ENCODE measurements at regions not wholly inside any gene's neighbourhood (a gene's known extent, or its start where the extent isn't known, plus 50 kb on each side); places are given as distances from the start of the nearest gene placed in this dataset.

DNA sequence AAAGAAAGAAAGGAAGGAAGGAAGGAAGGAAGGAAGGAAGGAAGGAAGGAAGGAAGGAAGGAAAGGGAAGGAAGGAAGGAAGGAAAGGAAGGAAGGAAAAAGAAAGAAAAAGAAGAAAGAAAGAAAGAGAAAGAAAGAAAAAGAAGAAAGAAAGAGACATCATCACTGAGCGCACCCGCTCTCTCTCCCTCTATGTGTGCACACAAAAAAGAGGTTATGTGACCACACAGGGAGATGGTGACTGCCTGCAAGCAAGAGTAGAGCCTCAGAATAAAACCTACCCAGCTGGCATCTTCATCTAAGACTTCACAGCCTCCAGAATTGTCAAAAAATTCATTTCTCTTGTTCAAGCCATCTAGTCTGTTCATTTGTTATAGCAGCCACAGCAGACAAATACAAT is 1307.4 kb upstream of the ACVR2A start:
- Histone ChIP-seq H3K27me3 (ENCODE audit: control insufficient read depth, insufficient read depth, low read length) (no peaks in the 10 kb centered on the region), H3K9me3 (ENCODE audit: control insufficient read depth in 2 of 3, insufficient read depth in 1 of 3, low read length in 3 of 3) (no peaks in the 10 kb centered on the region), H3K4me1 (ENCODE audit: control insufficient read depth in 2 of 3, insufficient read depth in 2 of 3, low read depth in 1 of 3, low read length in 3 of 3) (no peaks in the 10 kb centered on the region), H3K36me3 (ENCODE audit: control insufficient read depth in 2 of 3, insufficient read depth in 3 of 3, low read length in 3 of 3) (no peaks in the 10 kb centered on the region), H3K9ac (ENCODE audit: low read length in 3 of 3) (no peak overlapping the region), H3K27ac (ENCODE audit: low read depth in 2 of 2, low read length in 2 of 2) (no peak overlapping the region), H3K4me3 (ENCODE audit: low read length in 3 of 3) (no peak overlapping the region)
- FAIRE-seq (no peak), DNase-seq (no peak)
- intact Hi-C loops (cut with DNase I), result no loop called here
- TF ChIP-seq, protein P1, sequence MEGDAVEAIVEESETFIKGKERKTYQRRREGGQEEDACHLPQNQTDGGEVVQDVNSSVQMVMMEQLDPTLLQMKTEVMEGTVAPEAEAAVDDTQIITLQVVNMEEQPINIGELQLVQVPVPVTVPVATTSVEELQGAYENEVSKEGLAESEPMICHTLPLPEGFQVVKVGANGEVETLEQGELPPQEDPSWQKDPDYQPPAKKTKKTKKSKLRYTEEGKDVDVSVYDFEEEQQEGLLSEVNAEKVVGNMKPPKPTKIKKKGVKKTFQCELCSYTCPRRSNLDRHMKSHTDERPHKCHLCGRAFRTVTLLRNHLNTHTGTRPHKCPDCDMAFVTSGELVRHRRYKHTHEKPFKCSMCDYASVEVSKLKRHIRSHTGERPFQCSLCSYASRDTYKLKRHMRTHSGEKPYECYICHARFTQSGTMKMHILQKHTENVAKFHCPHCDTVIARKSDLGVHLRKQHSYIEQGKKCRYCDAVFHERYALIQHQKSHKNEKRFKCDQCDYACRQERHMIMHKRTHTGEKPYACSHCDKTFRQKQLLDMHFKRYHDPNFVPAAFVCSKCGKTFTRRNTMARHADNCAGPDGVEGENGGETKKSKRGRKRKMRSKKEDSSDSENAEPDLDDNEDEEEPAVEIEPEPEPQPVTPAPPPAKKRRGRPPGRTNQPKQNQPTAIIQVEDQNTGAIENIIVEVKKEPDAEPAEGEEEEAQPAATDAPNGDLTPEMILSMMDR (IDR thresholded peaks at IDR 0.05; ENCODE audit: borderline replicate concordance, extremely low read depth, insufficient read depth), result no peak

DNA sequence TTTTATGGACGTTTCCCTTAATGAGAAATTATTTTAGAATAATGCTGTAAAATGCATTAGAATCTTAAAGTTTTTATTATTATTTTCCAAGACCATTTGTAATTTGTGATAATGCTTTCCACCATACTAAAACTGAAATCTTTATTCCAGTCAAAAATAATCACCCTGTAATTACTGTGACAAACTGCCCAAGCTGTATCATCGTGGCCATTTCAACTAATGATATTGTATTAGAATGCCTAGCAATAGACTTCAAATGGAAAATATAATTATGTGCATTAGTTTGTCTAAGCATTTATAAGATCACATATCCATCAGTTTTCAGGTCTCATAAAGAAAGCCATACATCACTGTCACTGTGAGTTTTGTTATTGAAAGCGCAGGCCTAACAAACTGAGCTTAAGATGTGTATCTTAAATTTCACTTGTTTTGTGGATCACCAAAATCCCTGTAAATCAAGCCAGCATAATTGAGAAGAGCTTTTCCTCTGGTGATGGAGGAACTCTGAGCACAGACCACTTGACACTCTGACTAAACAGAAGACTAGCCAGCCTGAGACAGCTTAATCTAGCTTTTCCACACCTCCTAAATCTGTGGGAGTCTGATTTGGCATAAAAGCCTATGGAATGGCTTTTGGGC is 1312.2 kb upstream of the ACVR2A start:
- H3K27me3 ChIP-seq (ENCODE audit: control insufficient read depth, insufficient read depth, low read length), result no peaks in the 10 kb centered on the region
- no peaks in the 10 kb centered on the region for H3K4me1 ChIP-seq (ENCODE audit: control insufficient read depth in 2 of 3, insufficient read depth in 2 of 3, low read depth in 1 of 3, low read length in 3 of 3)
- no peaks in the 10 kb centered on the region for H3K36me3 ChIP-seq (ENCODE audit: control insufficient read depth in 2 of 3, insufficient read depth in 3 of 3, low read length in 3 of 3)
- no peak for FAIRE-seq
- H3K4me3 ChIP-seq (ENCODE audit: low read length in 3 of 3), result no peak overlapping the region
- TF ChIP-seq, protein P1 (IDR thresholded peaks at IDR 0.05; ENCODE audit: borderline replicate concordance, extremely low read depth, insufficient read depth), result no peak
- no peak overlapping the region for H3K27ac ChIP-seq (ENCODE audit: low read depth in 2 of 2, low read length in 2 of 2)
- DNase-seq, result peak in 2 of 5 donors; percentile 16 to 23
- intact Hi-C loops (cut with DNase I), result no loop called here
- no peak overlapping the region for H3K9ac ChIP-seq (ENCODE audit: low read length in 3 of 3)
- no peaks in the 10 kb centered on the region for H3K9me3 ChIP-seq (ENCODE audit: control insufficient read depth in 2 of 3, insufficient read depth in 1 of 3, low read length in 3 of 3)

DNA sequence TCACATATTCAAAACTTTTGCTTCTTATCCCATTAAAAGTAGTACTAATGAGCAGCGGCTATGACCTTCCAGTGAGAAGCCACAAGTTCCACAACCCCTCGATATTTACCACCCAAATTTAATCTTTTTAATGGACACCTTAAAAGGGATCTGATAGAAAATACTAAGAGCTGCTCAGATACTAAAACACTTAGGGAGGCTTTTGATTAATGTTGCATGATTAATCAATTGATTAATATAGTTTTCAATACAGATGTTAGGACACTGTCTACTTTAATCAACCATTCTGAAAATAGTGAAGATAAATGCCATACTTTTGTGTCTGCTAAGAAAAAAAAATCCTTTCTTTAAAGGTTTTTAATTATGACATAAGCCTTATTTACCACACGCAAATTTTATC is 1312.8 kb upstream of the ACVR2A start:
- no peak overlapping the region for H3K4me3 ChIP-seq (ENCODE audit: low read length in 3 of 3)
- H3K27ac ChIP-seq (ENCODE audit: low read depth in 2 of 2, low read length in 2 of 2), result no peak overlapping the region
- H3K36me3 ChIP-seq (ENCODE audit: control insufficient read depth in 2 of 3, insufficient read depth in 3 of 3, low read length in 3 of 3), result no peaks in the 10 kb centered on the region
- DNase-seq, result no peak
- no peaks in the 10 kb centered on the region for H3K27me3 ChIP-seq (ENCODE audit: control insufficient read depth, insufficient read depth, low read length)
- intact Hi-C loops (cut with DNase I), result no loop called here
- no peak for FAIRE-seq
- no peak overlapping the region for H3K9ac ChIP-seq (ENCODE audit: low read length in 3 of 3)
- no peaks in the 10 kb centered on the region for H3K4me1 ChIP-seq (ENCODE audit: control insufficient read depth in 2 of 3, insufficient read depth in 2 of 3, low read depth in 1 of 3, low read length in 3 of 3)
- H3K9me3 ChIP-seq (ENCODE audit: control insufficient read depth in 2 of 3, insufficient read depth in 1 of 3, low read length in 3 of 3), result no peaks in the 10 kb centered on the region
- TF ChIP-seq, protein P1 (IDR thresholded peaks at IDR 0.05; ENCODE audit: borderline replicate concordance, extremely low read depth, insufficient read depth), result no peak

DNA sequence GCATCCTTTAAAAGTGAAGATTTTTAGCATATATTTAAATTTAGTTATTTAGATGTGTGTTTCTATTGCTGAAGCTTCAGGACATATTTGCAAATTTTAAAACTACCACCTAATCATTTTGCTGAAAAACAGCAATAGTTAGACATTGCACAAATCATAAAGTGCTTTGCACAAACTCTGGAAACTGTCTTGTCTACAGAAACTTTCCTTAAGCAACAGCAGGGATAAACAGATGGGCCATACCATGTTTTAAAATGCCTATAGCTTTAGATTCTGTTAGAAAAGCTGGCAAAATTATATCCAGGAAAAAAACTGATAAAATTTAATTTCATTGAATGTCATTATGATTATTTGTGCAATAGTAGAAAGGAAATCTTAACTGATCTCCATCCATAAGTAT is 1313.9 kb upstream of the ACVR2A start:
- intact Hi-C loops (cut with DNase I), result no loop called here
- H3K27me3 ChIP-seq (ENCODE audit: control insufficient read depth, insufficient read depth, low read length), result no peaks in the 10 kb centered on the region
- H3K36me3 ChIP-seq (ENCODE audit: control insufficient read depth in 2 of 3, insufficient read depth in 3 of 3, low read length in 3 of 3), result no peaks in the 10 kb centered on the region
- no peak overlapping the region for H3K4me3 ChIP-seq (ENCODE audit: low read length in 3 of 3)
- no peaks in the 10 kb centered on the region for H3K9me3 ChIP-seq (ENCODE audit: control insufficient read depth in 2 of 3, insufficient read depth in 1 of 3, low read length in 3 of 3)
- FAIRE-seq (no peak), DNase-seq (no peak)
- H3K4me1 ChIP-seq (ENCODE audit: control insufficient read depth in 2 of 3, insufficient read depth in 2 of 3, low read depth in 1 of 3, low read length in 3 of 3), result no peaks in the 10 kb centered on the region
- H3K27ac ChIP-seq (ENCODE audit: low read depth in 2 of 2, low read length in 2 of 2), result no peak overlapping the region
- TF ChIP-seq, protein P1 (IDR thresholded peaks at IDR 0.05; ENCODE audit: borderline replicate concordance, extremely low read depth, insufficient read depth), result no peak
- no peak overlapping the region for H3K9ac ChIP-seq (ENCODE audit: low read length in 3 of 3)

Measured in kidney (tissue), 13 donors.